ENCODE measurements at regions not wholly inside any gene's neighbourhood (a gene's known extent, or its start where the extent isn't known, plus 50 kb on each side); places are given as distances from the start of the nearest gene placed in this dataset.

- Mint-ChIP-seq H3K27me3 (peaks cover 3% of the 10 kb centered on the region), H3K36me3 (no peaks in the 10 kb centered on the region), H3K27ac (no peak overlapping the region), H3K4me1 (no peaks in the 10 kb centered on the region), H3K4me3 (no peak overlapping the region), H3K9me3 (no peaks in the 10 kb centered on the region)
Measured at GRCh38 chr4:119870856-119871255, 195.8 kb downstream of the MAD2L1 start.

DNA sequence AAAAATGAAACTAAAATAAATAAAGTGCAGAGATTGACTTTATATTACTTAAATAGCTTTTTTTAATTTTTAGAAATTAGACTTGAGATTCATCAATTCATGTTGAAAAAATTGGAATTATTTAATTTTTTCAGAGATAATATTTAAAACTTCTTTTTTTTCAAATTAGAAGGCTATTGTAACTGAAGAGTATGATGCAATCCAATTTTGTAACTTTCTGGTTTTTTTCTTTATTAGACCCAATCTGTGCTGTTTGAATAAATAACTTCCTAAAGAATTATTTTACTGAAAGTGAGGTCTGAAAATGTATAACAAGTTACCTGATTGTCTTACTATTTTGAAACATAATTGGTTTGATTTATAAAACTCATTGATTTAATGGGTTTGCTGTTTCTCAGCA lies 200.9 kb downstream of the MAD2L1 start:
- no peak overlapping the region for H3K27ac Mint-ChIP-seq
- H3K36me3 Mint-ChIP-seq: no peaks in the 10 kb centered on the region
- H3K27me3 Mint-ChIP-seq: peaks cover 3% of the 10 kb centered on the region
- no peaks in the 10 kb centered on the region for H3K4me1 Mint-ChIP-seq
- no peak overlapping the region for H3K4me3 Mint-ChIP-seq
- no peaks in the 10 kb centered on the region for H3K9me3 Mint-ChIP-seq

GRCh38 chr4:119865389-119865788 lies 201.3 kb downstream of the MAD2L1 start:
- no peak overlapping the region for H3K27ac Mint-ChIP-seq
- no peaks in the 10 kb centered on the region for H3K4me1 Mint-ChIP-seq
- no peaks in the 10 kb centered on the region for H3K36me3 Mint-ChIP-seq
- peaks cover 3% of the 10 kb centered on the region for H3K27me3 Mint-ChIP-seq
- H3K9me3 Mint-ChIP-seq: no peaks in the 10 kb centered on the region
- no peak overlapping the region for H3K4me3 Mint-ChIP-seq

- no peak overlapping the region for H3K27ac Mint-ChIP-seq
- H3K9me3 Mint-ChIP-seq: no peaks in the 10 kb centered on the region
- H3K4me1 Mint-ChIP-seq: no peaks in the 10 kb centered on the region
- no peak overlapping the region for H3K4me3 Mint-ChIP-seq
- H3K27me3 Mint-ChIP-seq: peaks cover 2% of the 10 kb centered on the region
- no peaks in the 10 kb centered on the region for H3K36me3 Mint-ChIP-seq
Measured at GRCh38 chr4:119861731-119862130, 204.9 kb downstream of the MAD2L1 start.

DNA sequence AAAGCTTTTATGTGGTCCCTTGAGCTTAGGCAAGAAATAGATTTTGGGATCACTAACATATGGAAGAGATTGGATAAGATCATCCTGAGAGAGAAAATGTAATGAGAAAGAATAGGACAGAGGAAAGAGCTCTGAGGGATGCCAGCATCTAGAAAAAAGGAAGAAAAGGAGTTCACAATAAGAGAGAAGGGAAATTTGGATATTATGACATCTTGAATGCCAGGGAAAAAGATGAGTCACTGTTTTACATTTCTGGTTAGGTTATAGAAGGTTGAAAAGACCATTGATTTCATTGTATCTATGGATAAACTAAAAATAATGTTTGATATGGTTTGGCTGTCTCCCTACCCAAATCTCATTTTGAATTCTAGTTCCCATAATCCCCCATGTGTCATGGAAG lies 208.5 kb downstream of the MAD2L1 start:
- H3K9me3 Mint-ChIP-seq: no peaks in the 10 kb centered on the region
- no peaks in the 10 kb centered on the region for H3K4me1 Mint-ChIP-seq
- no peaks in the 10 kb centered on the region for H3K36me3 Mint-ChIP-seq
- H3K27ac Mint-ChIP-seq: no peak overlapping the region
- no peak overlapping the region for H3K4me3 Mint-ChIP-seq
- H3K27me3 Mint-ChIP-seq: no peaks in the 10 kb centered on the region

DNA sequence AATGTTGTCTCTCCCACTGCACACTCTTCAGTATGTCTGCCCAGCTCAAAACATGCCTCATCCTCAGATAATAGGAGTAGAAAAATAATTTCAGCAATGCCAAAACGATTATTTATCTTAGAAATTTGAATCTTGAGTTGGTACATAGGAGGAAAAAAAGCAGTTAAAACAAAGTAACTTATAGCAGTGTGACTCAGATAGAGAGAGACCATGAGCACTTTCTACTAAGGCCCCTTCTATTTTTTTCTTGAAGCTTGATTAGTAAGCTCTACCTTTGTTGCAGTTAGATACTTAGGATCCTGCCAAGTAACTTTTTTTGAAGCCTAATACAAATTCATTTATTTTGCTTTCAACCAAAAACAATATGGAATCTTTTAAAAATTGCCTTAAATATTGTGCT lies 212.3 kb downstream of the MAD2L1 start:
- H3K4me3 Mint-ChIP-seq: no peak overlapping the region
- no peaks in the 10 kb centered on the region for H3K9me3 Mint-ChIP-seq
- H3K4me1 Mint-ChIP-seq: no peaks in the 10 kb centered on the region
- H3K27ac Mint-ChIP-seq: no peak overlapping the region
- no peaks in the 10 kb centered on the region for H3K36me3 Mint-ChIP-seq
- H3K27me3 Mint-ChIP-seq: peaks cover 4% of the 10 kb centered on the region

GRCh38 chr4:119851649-119852048 lies 215.0 kb downstream of the MAD2L1 start:
- Mint-ChIP-seq H3K4me3 (no peak overlapping the region), H3K27ac (no peak overlapping the region), H3K4me1 (no peaks in the 10 kb centered on the region), H3K27me3 (peaks cover 4% of the 10 kb centered on the region), H3K9me3 (no peaks in the 10 kb centered on the region), H3K36me3 (no peaks in the 10 kb centered on the region)

GRCh38 chr4:119841361-119841760 lies 212.8 kb upstream of the PDE5A start:
- Mint-ChIP-seq H3K4me3 (no peak overlapping the region), H3K27ac (no peak overlapping the region)

GRCh38 chr4:119835613-119835910 lies 207.0 kb upstream of the PDE5A start:
- H3K36me3 Mint-ChIP-seq: no peaks in the 10 kb centered on the region
- H3K4me3 Mint-ChIP-seq: no peak overlapping the region
- peaks cover 11% of the 10 kb centered on the region for H3K9me3 Mint-ChIP-seq

More at GRCh38 chr4:119841361-119841760, 212.8 kb upstream of the PDE5A start:
- Mint-ChIP-seq H3K36me3 (no peaks in the 10 kb centered on the region), H3K4me1 (no peaks in the 10 kb centered on the region), H3K27me3 (peaks cover 3% of the 10 kb centered on the region), H3K9me3 (peaks cover 11% of the 10 kb centered on the region)

DNA sequence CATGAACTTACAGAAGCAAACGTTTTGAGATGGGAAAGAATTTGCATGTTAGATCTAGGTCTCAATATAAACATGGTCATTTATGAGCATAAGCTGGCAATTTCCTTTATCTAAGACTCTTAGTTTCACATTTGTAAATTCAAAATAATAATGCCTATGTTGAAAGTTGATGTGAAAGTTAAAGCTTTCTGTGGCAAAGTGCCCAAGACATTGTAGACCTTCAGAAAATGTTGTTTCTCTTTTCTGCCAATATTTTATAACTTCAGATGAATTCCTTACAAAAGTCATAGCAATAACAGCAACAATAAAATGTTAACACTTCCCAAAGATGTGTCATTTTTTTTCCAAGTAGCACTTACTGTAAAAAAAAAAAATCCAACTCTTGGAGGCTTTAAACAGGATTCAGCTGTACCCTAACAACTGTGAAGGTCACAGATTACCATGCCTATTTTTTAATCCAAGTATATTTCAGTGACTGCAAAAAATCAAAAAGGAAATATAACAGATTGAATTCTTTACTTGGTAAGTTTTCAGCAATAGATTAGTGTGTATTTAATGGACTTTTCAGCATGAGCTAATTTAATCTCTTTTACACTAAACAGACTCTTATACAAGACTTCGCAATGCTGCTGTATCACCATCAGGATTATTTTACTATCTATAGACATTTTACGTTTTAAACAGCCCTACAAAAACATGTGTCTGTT lies 206.5 kb upstream of the PDE5A start:
- peaks cover 11% of the 10 kb centered on the region for H3K9me3 Mint-ChIP-seq
- H3K4me3 Mint-ChIP-seq: no peak overlapping the region
- no peaks in the 10 kb centered on the region for H3K36me3 Mint-ChIP-seq
- H3K27me3 Mint-ChIP-seq: peaks cover 3% of the 10 kb centered on the region
- no peaks in the 10 kb centered on the region for H3K4me1 Mint-ChIP-seq
- no peak overlapping the region for H3K27ac Mint-ChIP-seq

More at GRCh38 chr4:119835613-119835910, 207.0 kb upstream of the PDE5A start:
- H3K27me3 Mint-ChIP-seq: peaks cover 3% of the 10 kb centered on the region
- no peak overlapping the region for H3K27ac Mint-ChIP-seq
- H3K4me1 Mint-ChIP-seq: no peaks in the 10 kb centered on the region

- no peak overlapping the region for H3K4me3 Mint-ChIP-seq
- peaks cover 10% of the 10 kb centered on the region for H3K9me3 Mint-ChIP-seq
- H3K36me3 Mint-ChIP-seq: no peaks in the 10 kb centered on the region
- H3K27me3 Mint-ChIP-seq: peaks cover 3% of the 10 kb centered on the region
- no peak overlapping the region for H3K27ac Mint-ChIP-seq
- no peaks in the 10 kb centered on the region for H3K4me1 Mint-ChIP-seq
Measured at GRCh38 chr4:119833611-119834010, 205.0 kb upstream of the PDE5A start.

- Mint-ChIP-seq H3K36me3 (no peaks in the 10 kb centered on the region), H3K4me3 (no peak overlapping the region), H3K4me1 (no peaks in the 10 kb centered on the region), H3K27ac (no peak overlapping the region), H3K27me3 (no peaks in the 10 kb centered on the region), H3K9me3 (peaks cover 4% of the 10 kb centered on the region)
Measured at GRCh38 chr4:119832776-119833175, 204.2 kb upstream of the PDE5A start.

- no peak overlapping the region for H3K27ac Mint-ChIP-seq
- no peak overlapping the region for H3K4me3 Mint-ChIP-seq
- H3K4me1 Mint-ChIP-seq: no peaks in the 10 kb centered on the region
- H3K9me3 Mint-ChIP-seq: no peaks in the 10 kb centered on the region
- H3K27me3 Mint-ChIP-seq: peaks cover 2% of the 10 kb centered on the region
- H3K36me3 Mint-ChIP-seq: no peaks in the 10 kb centered on the region
Measured at GRCh38 chr4:119829326-119829725, 200.7 kb upstream of the PDE5A start.

- H3K36me3 Mint-ChIP-seq: no peaks in the 10 kb centered on the region
- no peak overlapping the region for H3K4me3 Mint-ChIP-seq
- no peaks in the 10 kb centered on the region for H3K9me3 Mint-ChIP-seq
- no peaks in the 10 kb centered on the region for H3K4me1 Mint-ChIP-seq
- peaks cover 6% of the 10 kb centered on the region for H3K27me3 Mint-ChIP-seq
- H3K27ac Mint-ChIP-seq: no peak overlapping the region
Measured at GRCh38 chr4:119825696-119826095, 197.1 kb upstream of the PDE5A start.

DNA sequence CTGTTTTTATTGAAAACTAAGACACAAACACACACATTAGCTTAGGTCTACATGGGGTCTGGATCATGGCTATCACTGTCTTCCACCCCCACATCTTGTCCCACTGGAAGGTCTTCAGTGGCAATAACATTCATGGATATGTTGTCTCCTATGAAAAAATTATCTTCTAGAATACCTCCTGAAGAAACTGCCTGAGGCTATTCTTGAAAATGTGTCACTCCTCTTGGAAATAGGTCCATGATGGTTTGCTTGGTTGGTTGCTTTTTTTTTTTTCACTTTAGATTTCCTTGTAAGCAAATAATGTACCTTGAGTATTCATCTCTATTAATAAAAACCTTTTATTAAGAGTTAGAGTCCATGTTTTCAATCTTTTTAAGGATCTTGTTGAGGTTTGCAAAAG lies 195.3 kb upstream of the PDE5A start:
- H3K27ac Mint-ChIP-seq: no peak overlapping the region
- no peaks in the 10 kb centered on the region for H3K36me3 Mint-ChIP-seq
- H3K9me3 Mint-ChIP-seq: no peaks in the 10 kb centered on the region
- H3K4me1 Mint-ChIP-seq: no peaks in the 10 kb centered on the region
- peaks cover 6% of the 10 kb centered on the region for H3K27me3 Mint-ChIP-seq
- H3K4me3 Mint-ChIP-seq: no peak overlapping the region

- no peaks in the 10 kb centered on the region for H3K4me1 Mint-ChIP-seq
- H3K4me3 Mint-ChIP-seq: no peak overlapping the region
- H3K9me3 Mint-ChIP-seq: no peaks in the 10 kb centered on the region
- H3K36me3 Mint-ChIP-seq: no peaks in the 10 kb centered on the region
- no peak overlapping the region for H3K27ac Mint-ChIP-seq
- peaks cover 6% of the 10 kb centered on the region for H3K27me3 Mint-ChIP-seq
Measured at GRCh38 chr4:119823045-119823444, 194.4 kb upstream of the PDE5A start.

- H3K27ac Mint-ChIP-seq: no peak overlapping the region
- H3K36me3 Mint-ChIP-seq: no peaks in the 10 kb centered on the region
- H3K4me3 Mint-ChIP-seq: no peak overlapping the region
- peaks cover 15% of the 10 kb centered on the region for H3K9me3 Mint-ChIP-seq
- H3K27me3 Mint-ChIP-seq: peaks cover 3% of the 10 kb centered on the region
- no peaks in the 10 kb centered on the region for H3K4me1 Mint-ChIP-seq
Measured at GRCh38 chr4:119816473-119816872, 187.9 kb upstream of the PDE5A start.

All from activated naive CD4-positive, alpha-beta T cell treated with anti-CD3 and anti-CD28 coated beads, Interleukin-2, amount 50 U/mL, for 24 hours (primary cell).